ENCODE measurements at regions not wholly inside any gene's neighbourhood (a gene's known extent, or its start where the extent isn't known, plus 50 kb on each side); places are given as distances from the start of the nearest gene placed in this dataset.

DNA sequence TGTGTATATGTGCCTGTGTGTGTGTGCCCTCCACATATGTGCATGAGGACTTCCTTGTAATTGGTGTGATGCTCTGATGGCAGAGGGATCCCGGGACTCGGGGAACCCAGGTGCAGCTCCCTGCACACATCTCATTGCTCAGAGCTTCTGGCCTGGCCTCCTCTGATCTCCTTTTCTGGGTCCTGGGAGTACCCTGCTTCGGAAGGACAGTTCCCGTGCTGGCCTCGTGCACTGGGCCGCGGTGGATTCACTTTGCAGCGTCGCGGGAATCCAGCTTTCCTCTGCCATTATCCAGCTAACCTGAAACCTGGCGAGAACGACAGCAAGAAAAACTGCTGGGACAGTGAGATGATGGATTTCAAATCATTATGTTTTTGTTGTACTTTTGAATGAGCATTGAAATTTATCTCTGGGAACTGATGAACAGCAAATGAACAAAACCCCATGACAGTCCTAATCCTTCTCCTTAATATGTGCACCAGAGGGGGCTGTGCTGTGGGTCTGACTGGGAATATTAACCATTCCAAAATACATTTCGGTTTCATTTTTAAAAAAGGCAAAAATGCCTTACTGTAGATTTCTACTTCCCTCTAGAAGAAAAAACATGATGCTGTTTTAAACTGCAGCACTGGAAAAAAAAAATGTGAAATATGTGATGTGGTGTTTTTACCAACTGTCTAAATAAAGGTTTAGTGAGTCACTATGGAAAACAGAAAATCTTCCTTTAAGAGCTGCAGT is 78.2 kb downstream of the PTGR3 start:
- DNase-seq, result peak; percentile 54

DNA sequence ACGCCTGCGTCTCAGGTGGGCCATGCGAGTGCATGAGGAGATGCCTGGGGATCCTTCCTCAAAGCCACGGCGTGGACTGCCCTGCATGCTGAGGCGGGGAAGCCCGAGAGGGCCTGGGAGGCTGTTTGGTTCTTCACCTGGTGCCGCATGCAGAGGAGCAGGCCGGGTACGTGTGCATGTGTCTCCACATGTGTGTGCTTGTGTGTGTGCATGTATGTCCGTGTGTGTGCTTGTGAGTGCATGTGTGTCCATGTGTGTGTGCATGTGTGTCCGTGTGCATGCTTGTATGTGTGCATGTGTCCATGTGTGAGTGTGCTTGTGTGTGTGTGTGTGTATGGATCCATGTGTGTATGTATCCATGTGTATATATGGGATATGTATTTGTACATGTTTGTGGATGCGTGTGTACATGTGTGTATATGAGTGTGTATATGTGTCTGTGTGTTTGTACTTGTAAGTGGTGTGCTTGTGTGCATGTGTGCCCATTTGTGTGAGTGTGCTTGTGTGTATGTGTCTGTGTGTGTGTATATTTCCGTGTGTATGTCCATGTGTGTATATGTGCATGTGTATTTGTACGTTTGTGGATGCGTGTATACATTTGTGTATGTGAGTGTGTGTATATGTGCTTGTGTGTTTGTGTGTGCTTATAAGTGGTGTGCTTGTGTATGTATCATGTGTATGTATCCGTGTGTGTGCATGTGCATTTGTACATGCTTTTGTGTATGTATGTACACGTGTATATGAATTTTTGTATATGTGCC is 79.0 kb downstream of the PTGR3 start:
- no peak for DNase-seq

DNA sequence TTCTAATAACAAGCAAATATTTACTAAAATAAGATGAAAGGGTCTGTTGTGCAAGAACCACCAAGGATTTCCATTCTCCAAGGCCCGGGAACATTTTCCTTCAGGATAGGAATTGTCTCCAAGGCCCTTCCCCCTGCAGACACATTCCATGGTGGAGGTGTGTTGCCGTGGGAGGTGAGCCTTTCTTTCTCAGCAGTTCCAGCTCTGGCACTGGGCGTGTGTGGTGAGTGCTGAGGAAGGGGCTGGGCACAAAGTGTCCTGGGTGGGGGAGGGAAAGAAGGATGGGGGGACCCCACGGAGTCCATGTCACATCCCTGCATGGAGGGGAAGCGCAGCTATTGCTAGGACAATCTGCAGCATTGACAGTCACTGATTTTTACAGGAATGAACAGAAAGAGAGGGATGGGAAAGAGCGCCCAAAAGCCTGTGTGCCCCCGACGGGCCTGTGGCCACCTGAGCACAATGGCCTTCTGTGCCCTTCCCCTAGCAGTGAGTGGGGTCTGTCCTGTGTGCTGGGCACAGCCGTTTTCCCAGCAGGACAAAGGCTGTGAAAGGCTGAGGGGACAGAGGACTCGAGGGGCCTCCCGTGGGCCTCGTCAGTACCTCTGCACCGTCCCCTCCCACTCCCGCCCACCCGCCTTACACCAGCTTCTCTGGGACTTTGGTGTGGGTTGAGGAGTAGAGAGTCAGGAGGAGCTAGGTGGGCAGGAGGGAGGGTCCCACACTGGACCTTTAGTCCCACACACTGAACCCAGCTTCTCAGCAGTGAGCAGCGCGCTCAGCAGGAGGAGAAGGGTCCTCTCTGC is 79.8 kb downstream of the PTGR3 start:
- no peak for DNase-seq

DNA sequence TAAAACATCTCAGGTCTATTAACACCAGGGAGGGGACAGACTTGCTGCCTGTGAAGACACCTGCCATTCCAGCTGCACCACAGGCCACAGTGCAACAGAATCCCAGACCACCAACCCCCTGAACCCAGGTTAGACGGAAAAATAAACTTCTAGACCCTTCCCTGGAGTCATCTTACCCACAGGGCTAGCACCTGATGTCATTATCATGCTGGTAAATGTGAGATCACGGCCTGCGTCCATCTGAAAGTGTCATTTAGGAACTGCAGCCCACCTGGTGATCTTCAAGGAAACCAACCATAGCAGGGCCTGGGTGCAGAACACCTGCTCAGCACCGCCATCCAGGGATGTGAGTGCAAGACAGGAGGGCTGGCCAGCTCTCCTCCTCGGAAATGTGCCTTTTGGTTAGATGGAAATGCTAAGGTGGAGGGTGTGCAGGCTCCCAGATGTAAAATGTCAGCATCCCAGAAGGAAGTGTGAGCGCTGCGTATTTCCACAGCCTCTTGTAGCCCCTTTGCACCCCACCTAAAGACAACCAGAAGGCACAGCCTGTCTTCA is 80.8 kb downstream of the PTGR3 start:
- no peak for DNase-seq

DNA sequence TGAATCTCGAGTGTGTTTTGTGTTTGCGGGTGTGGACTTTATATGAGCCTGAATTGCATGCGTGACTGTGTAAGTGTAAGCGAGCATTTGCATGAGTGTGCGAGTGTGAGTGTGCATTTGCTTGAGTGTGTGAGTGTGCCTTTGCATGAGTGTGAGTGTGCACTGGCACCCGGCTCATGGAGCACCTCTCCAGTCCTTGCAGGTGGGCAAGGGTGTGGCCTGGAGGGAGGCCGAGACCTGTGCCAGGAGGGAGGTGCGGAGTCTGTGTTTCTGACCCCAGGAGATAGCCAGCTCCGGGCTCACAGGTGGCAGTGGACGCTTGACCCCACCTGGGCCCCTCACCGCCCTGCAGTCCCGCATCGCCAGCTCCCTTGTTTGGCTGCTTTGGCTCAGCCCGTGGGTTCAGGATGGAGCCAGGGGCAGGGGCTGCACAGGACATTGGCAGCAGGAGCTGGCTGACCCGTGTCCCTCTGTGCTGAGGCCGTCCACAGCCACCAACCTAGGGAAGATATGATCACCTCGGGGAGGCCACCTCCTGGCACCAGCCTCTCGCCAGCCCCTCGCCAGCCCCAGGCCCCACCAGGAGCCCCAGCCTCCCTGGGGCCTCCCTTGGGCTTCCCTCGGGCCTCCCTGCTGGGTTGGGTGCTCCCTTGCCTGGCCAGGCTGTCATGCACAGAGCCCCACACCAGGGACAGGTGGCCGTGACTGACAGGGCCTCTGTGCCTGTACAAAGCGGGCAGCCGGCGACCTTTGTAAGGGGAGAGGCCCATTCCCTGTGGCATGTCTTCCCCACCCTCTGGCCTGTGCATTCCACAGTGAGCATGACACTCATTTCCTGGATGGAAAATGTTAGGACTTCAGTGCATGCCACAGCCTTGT is 81.6 kb downstream of the PTGR3 start:
- peak; percentile 48 for DNase-seq

DNA sequence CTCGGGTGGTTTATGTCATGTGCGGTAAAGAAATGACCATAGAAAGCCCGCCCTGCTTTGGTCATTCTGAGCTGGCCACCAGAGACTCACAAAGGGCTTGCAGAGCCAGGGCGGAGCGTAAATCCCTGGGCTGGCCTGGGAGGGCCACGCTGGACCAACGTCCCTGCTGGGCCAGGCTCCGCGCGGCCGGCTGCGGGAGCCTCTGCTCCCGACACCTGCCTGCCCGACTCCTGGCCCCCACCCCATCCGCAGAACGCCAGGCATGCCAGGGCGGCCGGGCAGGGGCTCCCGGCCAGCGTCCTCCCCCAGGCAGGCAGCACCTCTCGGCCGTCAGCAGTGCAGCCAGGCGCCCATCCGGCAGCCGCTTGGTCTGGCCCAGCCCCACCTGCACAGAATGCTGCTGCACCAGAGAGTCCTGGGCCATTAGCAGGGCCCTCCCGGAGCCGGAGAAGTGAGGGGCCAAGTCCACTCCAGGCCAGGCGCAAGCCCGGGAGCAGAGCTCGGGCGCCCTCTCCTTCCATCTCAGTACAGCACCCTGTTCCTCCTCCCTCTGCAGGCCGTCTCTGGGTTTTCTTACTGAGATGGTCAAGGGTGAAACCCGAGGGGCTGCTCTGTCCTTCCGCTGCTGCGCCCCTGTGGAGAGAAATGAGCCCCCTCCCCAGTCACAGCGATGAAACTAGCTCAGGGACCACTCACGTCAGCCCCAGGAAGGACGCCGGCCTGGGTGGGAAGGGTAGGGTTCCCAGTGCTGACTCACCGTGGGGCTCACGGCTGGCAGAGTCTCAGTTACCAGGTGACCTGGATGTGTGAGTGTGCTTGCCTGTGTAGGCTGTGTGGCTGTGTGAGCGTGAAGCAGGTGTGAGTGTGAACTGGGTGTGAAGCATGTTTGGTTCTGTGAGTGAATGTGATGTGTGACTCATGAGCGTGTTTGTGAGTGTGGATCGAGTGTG is 83.3 kb downstream of the PTGR3 start:
- no peak for DNase-seq

DNA sequence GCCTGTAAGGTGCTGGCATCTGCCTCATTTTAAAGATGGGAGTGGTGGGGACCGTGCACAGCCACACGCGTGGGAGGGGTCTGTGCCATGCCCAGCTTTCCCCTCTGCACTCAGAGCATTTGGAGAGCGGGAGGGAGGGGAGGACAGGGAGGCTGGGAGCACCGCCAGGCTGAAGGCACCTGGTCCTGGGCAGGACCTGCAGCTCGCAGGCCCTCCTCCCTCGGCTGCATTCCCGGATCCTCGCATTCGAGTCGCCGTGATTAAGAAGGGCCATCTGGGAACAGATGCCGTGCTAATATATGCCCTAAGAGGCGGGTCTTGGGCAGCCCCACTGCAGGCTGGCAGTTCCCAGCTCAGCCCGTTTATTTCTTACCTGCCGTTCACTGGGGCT is 84.0 kb downstream of the PTGR3 start:
- DNase-seq, result no peak

DNA sequence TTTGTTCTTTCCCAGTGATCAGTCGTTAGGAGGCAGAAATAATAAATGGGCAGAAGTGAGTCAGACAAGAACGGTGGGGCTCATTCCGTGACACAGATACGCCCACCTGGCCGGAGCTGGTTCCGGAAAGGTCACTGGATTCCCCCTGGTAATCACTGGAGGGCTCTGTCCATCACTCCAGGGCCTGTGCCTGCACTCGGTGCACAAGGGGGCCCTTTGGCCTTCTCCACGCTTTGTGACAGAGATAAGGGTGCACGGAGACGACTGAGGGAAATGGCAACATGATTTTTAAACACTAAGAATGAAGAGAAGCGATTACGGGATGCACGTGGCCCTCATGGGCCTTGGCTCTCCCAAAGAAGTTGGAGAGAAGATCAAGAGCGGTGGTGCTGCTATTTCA is 84.4 kb downstream of the PTGR3 start:
- DNase-seq, result no peak

DNA sequence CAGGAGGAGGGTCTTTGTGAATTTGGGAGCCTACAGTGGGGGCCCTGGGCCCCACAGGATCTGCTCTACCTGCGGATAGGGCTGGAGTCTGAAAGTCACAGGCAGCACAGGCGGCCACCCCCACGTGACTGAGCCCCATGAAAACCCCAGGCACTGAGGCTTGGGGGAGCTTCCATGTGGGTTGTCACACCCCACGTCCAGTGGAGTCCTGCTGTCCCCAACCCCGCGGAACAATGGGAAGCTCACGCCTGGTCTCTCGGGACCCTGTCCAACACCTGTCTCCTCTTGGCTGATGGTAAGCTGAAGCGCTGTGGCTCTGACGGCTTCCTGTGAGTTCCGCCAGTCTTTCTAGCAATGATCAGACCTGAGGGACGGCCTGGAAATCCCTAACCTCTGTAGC is 85.8 kb downstream of the PTGR3 start:
- no peak for DNase-seq

DNA sequence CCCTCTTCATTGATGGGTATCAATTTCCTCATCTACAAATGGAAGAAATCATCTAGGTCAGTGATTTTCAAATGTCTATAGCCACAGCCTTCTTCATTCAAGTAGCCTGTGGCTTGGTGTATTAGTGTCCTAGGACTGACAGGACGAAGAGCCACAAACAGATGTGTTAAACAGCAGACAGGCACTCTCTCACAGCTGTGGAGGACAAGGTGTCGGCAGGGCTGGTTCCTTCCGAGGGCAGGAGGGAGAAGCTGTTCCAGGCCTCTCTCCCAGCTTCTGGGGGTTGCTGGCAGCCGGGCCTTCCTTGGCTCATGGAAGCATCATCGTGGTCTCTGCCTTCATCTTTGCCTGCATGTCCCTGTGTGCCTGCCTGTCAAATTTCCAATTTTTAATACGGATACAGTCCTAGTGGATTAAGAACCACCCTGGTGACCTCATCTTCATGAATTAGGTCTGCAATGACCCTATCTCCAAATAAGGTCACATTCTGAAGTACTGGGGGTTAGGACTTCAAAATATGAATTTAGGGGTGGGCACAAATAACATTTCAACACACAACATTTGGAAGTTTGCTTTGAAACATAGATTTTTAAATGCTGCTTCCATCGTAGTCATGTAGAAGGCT is 86.5 kb downstream of the PTGR3 start:
- DNase-seq, result no peak

DNA sequence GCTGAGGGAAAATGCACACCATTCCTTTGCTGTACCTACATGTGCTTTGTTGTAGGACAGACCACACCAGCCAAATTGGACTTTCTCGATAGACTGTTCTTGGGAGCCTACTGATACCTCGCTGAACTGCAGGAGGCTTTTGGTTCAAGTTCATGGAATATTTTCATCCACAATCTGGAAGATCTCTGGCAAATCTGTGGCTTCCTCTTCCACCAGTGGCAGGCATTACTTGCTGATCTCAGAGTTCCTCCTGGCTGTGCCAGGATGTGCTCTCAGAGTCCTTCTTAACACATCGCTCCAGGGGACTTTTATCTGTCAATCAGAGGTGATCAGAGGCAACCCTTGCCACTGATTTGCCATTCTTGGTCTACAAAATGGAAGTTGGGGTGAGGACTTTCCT is 87.7 kb downstream of the PTGR3 start:
- no peak for DNase-seq

DNA sequence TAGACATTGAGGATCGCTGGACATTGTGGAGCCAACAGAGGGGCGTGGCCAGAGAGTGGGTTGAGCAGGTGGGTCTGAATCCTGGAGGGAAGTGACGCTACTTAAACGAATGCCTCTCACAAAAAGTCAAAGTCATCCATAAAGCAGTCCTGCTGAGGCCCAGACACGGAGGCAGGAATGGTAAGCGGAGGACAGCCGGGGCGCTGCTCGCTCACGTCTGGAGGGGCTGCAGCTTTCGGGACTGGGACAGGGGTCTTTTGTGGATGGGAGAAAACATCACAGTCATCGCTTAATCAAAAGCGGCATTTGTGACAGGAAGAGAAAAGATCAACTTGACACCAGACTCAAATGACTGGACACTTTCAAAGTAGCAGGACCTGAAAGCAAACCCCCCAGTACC is 88.4 kb downstream of the PTGR3 start:
- no peak for DNase-seq

DNA sequence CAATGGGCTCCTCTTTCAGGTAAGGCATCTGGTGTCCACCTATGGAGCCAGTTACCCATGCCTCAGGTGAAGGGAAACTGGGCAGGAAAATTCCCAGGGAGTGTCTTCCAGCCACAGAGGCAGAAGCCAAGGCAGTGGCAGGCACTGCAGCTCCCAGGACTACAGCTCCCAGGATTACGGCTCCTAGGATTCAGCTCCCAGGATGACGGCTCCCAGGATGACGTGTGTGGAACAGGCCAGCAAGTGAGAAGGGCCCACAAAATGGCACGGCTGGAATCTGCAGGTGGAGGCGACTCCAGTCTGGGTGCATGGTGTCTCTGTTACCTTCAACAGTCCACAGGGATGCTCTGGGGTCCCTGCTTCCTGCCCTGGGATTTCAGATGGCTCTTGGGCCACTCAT is 92.1 kb downstream of the PTGR3 start:
- no peak for DNase-seq

DNA sequence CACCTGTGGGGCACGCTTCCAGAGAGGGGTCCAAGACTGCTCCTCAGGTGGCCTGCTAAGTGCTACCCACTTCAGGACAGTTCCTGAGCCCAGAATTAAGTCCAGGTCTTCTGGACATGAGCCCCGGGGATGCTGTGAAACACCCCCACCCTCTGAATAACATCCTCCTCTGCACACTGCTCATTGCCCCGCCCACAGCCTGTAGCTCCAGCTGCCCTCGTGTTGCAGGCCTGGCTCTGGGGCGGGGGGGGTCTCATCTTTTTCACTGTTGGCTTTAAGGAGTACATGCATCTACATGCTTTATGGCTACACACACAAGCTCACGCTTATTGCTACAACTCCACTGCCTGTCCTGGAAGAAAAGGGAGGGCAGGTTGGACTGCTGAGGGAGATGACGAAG is 92.8 kb downstream of the PTGR3 start:
- no peak for DNase-seq

DNA sequence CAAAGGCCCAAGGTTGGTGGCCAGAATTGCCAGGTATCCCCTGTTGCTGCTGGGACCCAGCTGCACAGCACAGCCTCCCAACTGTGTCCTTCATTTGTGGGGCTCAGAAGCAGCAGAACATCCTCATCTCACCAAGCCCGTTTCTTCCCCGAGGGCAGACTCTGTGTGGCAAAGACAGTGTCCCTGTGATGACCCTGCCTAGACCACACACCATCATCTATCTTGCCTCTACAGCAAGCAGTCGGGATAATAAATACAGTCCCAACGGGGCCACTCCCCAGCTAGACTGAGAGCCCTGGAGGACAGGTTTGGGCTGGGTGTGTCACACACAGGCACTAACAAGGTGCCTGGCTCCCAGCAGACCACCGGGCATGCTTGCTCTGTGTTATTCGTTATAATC is 93.4 kb downstream of the PTGR3 start:
- DNase-seq, result no peak
